NCI-H2227 (cell line): ENCODE measurements at regions not wholly inside any gene's neighbourhood (a gene's known extent, or its start where the extent isn't known, plus 50 kb on each side); places are given as distances from the start of the nearest gene placed in this dataset.
"Not testable (repeated sequence)": the region's sequence is repeated elsewhere in the genome, so short reads cannot be mapped to it uniquely, and the experiment has no call there.

Experiments used
- DNase-seq: peaks from one replicate; lab custom pipeline; 2025; ENCODE audit not compliant: unreplicated experiment; lab: John Stamatoyannopoulos, UW

- DNase-seq, result not testable (repeated sequence)
These were observed 502.5 kb upstream of the MAP2 start for GRCh38 chr2:208921358-208921757.

DNA sequence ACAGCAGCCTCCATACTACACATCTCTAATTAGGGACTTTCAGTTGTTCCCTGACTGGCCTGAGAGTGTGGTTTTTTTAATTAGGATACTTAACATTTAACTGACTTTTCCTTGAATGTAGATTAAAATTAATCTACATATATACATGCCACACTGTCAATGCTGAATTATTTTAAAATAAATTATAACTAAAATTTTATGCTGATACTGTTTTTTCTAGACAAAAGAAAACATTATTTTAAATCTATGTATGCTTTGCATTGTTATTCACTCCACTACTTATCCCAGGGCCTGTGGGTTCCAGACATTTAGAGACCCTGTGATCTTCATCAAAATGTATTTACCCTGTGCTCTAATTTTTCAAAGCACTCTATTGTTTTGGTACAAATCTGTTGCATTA lies 496.0 kb upstream of the MAP2 start:
- DNase-seq, result no peak

DNA sequence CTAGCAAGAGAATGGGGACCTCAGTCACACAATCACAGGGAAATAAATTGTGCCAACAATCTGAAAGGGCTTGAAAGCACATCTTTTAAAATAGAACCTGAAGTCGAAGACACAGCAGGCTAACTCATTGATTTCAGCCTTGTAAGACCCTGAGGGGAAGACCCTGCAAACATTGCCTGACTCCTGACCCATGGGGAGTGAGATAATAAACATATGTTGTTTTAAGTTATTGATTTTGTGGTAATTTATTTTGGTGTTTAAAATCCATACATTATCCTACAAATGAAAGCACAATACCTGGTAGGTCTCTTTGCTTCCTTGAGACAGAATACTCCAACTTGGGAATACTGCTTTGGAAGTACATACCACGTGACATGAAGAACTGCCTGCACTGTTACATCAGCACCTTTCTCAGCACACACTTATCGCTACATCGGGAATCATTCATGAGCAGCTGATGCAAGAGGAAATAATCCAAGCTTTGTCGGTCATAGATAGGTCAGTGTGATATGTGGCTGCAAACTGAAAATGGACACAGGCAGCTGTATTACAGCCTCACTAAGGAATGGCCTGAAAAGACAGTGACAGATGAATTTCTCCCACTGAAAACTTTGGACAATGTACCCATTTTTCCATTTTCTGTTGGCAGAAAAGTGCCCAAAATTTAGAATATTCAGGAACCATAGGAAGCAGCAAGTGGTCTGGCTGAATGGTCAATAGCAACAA lies 494.5 kb upstream of the MAP2 start:
- DNase-seq, result no peak

GRCh38 chr2:208929894-208930427 lies 493.9 kb upstream of the MAP2 start:
- DNase-seq, result no peak

- no peak for DNase-seq
These were observed 488.3 kb upstream of the MAP2 start for GRCh38 chr2:208935531-208935930.

- DNase-seq, result no peak
These were observed 486.3 kb upstream of the MAP2 start for GRCh38 chr2:208937521-208937920.

- no peak for DNase-seq
These were observed 484.0 kb upstream of the MAP2 start for GRCh38 chr2:208939852-208940251.

DNA sequence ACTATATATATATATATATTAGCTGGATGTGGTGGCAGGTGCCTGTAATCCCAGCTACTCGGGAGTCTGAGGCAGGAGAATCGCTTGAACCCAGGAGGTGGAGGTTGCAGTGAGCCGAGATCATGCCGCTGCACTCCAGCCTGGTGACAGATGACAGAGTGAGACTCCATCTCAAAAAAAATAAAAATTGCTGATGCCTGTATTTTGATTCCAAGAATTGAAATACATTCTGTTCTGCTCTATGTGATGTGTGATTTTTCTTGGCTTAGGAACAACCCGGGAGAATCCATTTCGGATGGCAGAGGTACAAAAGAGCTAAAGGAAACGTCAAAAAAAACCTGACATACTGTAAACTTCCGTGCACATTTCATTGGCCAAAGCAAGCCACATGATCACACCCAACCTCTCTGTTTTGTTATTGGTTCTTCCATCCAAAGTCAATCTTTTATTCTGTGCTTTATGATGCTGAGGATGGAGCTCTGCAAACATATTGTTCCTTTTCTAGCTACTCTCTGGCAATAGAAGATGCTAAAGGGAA lies 478.1 kb upstream of the MAP2 start:
- DNase-seq, result no peak

DNA sequence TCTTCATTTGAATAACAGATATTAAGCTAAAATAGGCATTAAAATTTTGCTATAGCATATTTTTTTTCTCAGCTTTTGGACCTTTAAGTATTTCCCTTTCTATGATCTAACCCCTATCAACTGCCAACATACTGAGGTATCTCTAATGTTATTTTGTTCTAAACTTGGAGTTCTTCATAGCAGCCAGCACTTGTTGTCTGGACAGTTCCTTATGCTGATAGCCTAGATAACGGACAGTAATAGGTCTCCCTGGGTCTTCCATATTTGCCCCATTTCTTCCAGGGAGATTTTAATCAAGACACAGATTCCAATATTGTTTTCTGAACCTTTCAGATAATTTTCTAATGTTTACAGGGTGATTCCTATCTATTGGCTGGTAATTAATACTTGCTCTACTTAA lies 475.8 kb upstream of the MAP2 start:
- no peak for DNase-seq

DNA sequence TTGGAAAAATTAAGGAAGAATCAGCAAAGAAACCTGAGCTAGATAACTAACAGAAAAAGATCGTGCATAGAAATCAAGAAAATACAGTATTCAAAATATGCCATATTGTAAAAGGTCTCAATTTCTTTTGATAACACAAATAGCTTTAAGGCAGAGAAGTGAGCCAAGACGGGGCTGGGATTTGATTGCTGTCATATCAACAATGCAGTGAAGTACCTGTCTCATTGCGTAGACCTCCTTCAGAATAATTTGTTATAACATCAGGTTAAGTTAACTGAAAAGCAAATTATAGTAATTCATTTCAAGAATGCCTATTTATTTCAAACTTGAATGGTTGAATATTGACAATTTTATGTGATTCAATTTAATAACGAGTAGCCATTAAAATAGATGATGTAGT lies 453.8 kb upstream of the MAP2 start:
- peak; percentile 51 for DNase-seq

DNA sequence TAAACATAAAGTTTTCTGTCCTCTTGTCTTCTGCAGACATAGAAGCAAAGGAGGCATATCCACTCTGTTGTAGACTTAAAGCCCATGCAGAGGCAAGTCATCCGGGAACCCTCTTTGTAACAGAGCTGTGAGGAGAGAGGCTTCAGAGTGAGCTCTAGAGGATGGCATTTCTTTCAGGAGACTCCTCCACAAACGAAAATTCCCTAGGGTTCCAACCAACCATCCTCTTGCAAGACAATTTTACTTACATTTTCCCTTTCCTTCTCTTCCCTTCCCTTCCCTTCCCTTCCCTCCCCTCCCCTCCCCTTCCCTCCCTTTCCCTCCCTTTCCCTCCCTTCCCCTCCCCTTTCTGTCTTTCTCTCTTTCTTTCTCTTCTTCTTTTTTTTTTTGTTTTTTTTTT lies 446.3 kb upstream of the MAP2 start:
- DNase-seq, result no peak

DNA sequence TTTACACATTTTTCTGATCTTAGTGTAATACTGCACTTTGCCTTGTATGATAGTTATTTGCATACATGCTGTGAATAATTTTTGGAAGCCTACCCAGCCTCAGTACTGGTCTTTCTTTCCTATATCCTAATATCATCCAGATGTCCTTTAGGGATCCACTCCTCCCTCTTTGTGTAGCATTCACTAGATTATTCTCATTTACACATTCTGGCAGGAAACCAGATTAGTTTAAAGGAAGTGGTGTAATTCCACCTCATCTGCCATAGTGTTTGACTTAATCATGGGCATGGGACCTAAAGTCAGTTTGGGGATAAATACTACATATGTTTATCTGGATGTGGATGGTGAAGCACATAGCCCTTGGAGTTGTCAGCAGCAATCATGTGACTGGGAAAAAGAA lies 444.9 kb upstream of the MAP2 start:
- no peak for DNase-seq

- DNase-seq, result no peak
These were observed 443.5 kb upstream of the MAP2 start for GRCh38 chr2:208980321-208980720.

DNA sequence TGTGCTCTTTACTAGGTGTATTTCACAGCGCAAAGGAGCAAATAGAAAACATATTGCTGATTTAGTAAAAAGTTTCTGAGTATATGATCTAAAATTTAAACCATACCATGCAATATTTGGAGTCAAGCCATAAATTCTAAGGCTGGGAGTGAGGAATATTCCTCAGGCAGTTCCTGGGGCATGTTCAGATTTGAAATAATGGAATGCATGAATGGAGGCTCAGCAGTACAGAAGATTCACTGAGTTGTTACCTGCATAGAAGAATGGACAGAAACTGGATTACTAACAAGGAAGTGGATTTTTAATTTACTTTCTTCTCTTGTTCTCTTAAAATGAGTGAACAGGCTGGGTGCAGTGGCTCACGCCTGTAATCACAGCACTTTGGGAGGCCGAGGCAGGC lies 441.0 kb upstream of the MAP2 start:
- no peak for DNase-seq

GRCh38 chr2:208983486-208983885 lies 440.4 kb upstream of the MAP2 start:
- DNase-seq, result no peak

- DNase-seq, result peak; percentile 49
These were observed 439.3 kb upstream of the MAP2 start for GRCh38 chr2:208984376-208985090.

- DNase-seq, result no peak
These were observed 438.2 kb upstream of the MAP2 start for GRCh38 chr2:208985644-208986043.

DNA sequence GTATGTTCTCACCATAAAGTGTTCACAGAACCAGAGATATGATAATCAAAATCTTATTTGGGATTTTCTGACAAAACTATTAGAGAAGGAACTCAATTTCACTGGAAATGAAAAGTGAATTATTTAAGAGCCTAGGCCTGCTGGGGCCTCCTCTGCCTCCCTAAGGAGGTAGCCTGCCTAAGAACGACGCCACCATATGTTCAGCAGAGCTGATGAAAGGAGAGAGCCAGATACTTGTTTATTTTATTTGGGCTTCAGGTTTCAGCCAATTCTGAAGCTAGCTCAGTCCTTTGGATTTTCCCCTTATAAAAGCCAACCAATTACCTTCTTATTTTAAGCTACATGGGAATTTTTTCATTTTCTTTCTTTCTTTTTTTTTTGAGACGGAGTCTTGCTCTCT lies 433.1 kb upstream of the MAP2 start:
- DNase-seq, result no peak

- no peak for DNase-seq
These were observed 423.9 kb upstream of the MAP2 start for GRCh38 chr2:208999911-209000310.

- DNase-seq, result no peak
These were observed 421.8 kb upstream of the MAP2 start for GRCh38 chr2:209002054-209002453.

- DNase-seq, result no peak
These were observed 418.5 kb upstream of the MAP2 start for GRCh38 chr2:209005371-209005770.

DNA sequence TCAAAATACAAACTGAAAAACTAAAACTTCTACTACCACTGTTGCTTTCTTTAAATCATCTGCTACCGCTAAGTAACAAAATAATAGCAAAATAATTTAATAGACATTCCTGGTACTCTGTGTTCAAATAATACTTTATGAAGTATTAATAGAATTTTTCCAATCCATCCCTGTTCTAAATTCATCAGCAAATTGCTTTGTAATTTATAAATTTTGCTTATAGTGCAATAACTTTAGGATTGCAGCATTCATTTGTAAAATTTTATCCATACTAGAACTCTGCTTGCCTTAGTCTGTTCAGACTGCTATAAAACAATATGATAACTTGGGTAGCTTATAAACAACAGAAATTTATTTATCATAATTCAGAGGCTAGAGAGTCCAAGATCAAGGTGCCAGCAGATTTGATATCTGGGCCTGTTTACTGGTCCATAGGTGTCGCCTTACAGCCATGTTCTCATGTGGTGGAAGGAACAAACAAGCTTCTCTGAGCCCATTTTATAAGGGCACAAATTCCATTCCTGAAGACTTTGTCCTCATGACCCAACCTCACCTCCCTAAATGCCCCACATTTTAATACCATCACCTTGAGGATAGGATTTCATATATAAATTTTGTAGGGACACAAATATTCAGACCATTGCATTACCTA lies 415.1 kb upstream of the MAP2 start:
- no peak for DNase-seq
